ENCODE measurements at regions not wholly inside any gene's neighbourhood (a gene's known extent, or its start where the extent isn't known, plus 50 kb on each side); places are given as distances from the start of the nearest gene placed in this dataset.
"Not testable (repeated sequence)": the region's sequence is repeated elsewhere in the genome, so short reads cannot be mapped to it uniquely, and the experiment has no call there.

DNA sequence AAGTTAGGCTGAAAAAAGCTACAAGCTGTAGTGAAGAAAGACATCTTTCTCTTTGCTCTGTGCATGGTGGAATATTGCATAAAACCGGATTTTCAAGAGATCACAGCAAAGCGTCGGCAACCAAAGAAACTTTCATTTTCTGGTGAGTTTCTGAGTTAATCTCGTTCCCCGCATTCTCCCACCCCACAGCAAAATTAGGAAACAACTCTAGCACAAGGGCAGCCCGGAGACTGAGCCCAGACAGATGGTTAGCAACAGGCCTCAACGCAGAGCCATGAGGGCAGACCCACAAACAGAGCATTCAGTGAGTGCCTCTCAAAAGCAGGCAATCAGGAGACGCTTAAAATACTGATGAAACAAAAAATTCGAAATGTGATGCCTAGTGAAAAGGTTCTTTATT lies 396.1 kb upstream of the KLF6 start:
- DNase-seq, result no peak

DNA sequence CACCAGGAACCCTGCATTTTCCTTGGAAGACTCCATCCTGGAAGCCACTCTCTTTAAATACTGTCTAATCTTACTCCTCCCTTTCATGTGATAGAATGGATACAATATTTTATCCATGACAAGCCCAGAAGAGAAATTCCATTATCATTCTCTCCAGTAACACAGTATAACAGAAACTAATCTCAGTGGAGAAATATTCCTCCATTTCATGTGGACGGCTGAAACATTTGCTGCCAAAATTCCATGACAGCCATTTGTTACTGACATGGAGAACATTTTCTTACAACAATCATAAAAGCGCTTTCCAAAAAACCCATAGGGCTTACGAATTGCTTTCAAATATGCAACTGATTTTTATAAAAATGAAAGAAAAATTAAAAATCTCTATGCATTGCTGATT lies 392.8 kb upstream of the KLF6 start:
- no peak for DNase-seq

DNA sequence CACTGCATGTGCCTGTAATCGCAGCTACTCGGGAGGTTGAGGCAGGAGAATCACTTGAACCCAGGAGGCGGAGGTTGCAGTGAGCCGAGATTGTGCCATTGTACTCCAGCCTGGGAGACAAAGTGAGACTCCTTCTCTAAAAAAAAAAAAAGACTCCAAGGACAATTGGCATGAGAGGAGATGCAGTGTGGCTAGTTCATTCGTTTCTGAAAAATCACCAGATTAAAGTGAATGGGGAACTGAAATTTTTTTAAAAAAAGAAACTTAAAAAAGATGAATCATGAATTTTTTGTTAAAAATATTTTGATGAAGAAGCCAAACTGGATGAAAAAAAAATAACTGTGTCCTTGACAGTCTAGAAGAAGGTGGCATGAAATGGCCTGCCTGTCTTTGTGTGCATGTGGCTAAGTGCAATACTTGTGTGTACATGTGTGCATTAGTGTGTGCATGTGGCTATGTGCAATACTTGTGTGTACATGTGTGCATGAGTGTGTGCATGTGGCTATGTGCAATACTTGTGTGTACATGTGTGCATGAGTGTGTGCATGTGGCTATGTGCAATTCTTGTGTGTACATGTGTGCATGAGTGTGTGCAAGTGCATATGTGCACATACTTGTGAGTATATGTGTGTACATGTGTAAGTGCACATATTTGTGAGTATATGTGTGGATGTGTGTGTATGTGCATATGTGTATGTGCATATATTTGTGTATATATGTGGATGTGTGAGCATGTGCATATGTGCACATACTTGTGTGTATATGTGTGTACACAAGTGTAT lies 391.7 kb upstream of the KLF6 start:
- DNase-seq, result no peak

DNA sequence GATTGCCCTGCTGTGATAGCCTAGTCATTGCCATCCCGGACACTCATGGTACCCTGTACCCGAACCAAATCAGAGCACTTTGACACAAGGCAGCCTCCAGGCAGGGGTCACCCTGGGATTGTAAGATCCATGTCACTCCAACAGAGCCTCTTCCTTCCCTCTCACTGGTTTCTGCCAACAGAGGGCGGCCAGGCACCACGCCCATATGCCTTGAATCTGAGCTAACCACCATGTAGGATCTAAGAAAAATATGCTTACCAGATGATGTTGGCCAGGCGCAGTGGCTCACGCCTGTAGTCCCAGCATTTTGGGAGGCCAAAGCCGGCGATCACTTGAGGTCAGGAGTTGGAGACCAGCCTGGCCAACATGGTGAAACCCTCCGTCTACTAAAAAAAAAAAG lies 389.2 kb upstream of the KLF6 start:
- no peak for DNase-seq

DNA sequence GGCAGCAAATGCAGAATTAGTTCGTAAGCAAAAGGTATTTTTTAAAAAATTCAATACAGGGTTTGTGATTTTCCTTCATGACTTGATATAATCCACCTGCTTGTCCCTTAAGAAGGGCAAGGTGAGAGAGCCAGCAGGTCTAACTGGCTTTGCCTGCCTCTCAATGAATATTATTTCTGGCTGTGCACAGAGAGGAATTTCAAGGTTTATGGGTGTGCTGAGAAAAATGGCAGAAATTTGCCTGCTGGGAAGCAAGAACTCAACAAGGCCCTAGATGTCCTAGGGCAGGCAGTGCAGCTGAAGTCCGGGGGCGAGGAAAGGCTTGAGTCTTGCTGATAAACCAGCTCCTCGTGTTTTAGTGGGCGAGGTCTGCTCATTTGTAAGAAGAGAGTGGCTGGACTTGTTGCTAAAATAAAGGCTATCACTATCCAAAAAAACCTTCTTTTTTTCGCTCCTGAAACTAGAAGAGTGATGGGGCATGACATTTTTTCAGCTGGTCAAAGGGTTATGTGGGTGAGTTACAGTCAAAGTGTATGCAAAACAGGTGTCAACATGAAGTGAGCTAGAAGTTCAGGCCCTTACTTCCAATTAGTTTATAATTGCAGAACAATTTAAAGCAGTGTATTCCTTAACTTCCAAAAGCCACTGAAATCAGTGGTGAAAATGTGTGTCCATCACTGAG lies 385.8 kb upstream of the KLF6 start:
- no peak for DNase-seq

DNA sequence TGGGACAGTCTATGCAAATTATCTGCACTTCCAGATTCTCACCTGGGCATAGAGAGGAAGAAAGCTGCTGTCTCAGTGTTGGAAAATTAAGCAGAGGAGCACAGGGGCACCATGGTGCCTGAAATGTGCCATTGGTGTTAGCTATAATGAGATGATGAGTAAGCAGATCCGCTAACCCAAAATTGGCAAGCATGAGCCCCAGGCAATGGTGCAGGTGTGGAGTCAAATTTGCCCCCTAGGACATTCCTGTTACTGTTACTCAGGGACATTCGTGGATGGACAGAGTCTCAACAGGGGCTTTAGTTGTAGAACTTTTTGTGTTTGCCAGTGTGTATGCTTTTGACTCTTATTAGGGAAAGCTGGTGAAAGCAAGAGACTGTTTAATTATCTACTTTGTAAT lies 385.2 kb upstream of the KLF6 start:
- DNase-seq, result no peak

DNA sequence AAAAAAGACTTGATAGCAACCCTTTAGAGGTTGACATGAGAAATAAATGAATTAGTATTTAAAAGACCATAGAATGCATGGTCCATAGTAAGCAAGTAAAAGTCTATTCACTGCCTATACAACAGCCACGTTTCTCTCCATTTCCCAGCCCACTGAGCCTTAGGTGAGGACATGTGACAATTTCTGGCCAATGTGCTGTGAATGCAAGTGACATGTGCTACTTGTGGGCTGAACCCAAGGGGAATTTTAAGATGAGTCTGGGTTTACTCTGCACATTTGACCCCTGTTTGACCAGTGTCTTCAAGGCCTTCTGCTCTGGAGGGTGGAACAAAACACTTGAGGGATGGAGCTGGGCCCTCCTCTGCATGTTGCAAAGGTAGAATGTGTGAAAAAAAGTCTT lies 384.4 kb upstream of the KLF6 start:
- no peak for DNase-seq

DNA sequence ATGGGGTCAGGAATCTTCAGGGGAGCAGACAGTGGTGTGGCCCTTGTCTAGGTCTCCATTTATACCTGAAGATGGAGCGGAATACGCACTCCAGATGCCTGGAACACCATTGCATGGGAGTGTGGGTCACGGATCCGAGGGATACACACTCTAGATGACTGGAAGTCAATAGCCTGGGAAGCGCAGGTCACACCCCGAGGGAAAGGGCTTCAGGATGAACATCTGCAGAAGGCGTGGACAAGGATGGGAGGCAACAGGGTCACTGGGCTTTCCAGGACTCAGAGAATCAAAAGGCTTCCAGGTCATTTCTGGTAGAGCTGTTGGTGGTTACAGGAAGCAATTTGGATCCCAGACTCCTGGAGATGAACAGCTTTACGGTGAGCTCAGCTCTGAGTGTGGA lies 382.2 kb upstream of the KLF6 start:
- DNase-seq, result no peak

DNA sequence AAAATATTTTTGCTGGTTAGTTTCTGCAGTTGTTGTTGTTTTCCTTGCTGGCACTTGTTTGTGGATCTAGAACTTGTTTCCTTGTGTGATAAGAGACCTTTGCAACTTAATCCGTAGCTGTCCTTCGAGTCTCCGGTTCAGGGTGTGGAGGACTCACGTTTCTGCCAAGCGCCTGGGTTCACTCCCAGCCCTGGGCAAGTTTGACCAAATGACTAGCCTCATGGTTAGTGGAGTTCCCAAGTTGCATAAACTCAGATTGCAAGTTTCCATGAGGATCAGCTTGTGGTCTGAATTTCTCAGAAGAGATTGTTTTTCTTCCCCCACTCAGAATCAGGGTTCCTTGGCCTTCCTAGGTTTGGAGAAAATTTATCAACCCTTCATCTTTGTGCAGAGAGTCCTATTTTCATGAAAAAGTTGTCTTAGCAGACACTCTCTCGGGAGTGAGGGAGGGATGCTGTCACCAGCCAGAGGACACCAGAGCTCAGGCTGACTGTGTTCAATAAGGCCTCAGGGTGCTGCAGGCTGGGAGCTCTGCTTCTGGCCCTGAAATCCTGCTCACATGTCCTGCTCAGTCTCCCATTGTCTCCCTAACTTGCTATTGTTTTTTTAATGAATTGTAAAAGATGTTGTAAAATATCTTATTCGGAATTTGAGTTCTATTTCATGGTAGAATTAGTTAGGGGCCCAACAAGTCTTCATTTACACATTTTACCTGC lies 377.7 kb upstream of the KLF6 start:
- DNase-seq, result no peak

DNA sequence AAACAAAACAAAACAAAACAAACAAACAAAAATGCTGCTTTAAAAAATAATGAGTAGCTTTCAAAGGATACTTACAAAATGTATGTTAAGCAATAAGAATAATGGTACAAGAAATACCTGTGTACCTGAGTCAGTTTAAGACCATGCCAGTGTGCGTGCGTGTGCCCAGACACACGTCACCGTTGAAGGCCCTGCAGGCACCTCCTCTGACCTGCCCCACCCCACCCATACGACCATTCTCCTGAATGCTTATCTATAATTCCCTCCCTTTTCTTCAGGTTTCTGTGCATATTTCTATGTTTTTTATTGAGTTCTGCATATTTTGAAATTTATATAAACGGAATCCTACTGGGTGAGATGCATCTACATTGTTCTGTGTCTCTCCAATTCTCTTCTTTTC lies 374.2 kb upstream of the KLF6 start:
- no peak for DNase-seq

DNA sequence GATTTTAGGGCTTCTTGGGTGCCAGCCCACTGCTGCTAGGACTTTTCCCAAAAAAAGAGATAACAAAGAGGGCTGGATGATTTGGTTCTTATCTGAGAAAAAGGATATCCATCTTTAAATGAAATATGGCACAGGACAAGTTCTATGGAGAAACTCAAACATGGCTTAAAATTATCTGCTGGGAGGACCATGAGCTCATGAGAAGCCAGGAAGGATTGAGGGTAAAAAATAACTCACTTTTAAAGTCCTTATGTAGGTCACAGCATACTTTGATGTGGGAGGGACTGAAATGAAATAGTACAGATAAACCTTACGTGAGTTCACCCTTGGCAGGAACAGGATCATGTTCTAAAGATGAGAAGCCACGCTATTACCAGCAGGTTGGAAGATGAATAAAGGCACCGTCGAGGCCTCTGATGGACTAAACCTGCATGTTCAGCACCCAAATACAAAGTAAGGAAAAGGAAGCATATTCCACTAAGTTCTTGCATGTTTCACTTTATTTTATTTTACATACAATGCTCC lies 369.2 kb upstream of the KLF6 start:
- DNase-seq, result no peak

DNA sequence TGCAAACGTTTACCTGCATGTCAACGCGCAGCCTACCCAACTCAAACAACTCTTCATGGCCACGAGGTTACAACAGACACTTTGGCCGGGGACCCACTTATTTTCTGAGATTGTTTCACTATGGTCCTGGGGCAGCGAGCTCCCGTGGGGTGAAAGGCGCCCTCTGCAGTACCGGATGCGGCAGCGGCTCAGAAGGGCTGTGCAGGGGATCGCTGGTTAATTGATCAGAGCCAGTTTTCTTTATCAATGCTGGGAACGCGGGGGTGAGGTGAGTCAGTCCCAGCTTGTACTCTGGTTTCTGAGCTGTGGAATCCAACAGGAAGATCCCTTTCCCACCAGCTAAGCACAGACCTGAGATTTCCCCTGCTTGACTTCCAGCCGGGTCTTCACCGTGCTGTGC lies 366.5 kb upstream of the KLF6 start:
- DNase-seq, result no peak

DNA sequence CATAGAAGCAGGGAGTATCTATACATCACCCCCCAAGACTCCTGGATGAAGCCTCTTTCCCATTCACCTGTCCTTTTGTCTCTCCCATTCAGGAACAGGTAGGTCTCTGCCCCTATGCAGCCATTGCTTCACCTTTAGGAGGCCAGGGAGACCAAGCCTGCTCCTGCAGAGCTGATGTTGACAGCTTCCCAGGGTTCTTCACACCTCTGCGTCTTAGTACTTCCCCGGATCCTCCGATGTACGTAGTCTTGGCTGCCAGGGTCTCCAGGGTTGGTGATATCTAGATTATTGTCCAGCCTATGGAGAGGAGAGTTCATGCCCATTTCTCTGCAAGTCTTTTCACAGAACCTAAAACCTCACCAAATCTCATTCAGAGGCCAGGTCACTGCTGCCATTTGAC lies 365.7 kb upstream of the KLF6 start:
- no peak for DNase-seq

DNA sequence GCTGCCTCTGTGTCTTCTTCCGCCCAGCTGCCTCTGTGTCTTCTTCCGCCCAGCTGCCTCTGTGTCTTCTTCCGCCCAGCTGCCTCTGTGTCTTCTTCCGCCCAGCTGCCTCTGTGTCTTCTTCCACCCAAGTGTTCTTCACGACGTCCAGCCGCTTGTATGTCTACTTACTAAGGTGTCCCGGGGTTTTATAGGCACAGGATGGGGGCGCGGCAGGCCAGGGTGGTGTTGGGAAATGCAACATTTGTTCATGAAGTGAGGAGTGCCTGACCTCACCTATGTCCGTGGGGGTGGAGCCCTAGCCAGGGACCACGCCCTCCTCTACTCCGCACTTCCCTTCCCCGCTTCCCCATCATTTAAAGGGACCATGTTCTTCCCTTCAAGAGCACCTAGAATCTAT lies 364.5 kb upstream of the KLF6 start:
- not testable (repeated sequence) for DNase-seq

DNA sequence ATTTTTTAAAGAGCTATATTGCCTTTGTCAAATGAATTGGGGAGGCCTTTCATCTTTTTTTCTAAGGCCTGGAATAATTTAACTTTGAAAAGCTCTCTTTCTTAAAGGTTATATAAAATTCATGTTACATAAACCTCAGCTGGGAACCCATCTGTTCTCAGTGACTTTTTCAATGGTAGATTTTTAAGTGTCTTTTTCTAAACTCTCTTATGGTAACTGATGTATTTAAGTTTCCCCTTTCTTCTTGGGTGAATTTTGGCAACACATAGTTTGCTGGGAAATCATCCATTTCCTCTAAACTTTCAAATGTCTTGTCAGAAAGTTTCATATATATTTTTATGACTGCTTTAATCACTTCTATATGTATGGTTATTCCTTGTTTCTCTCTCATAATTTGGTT lies 362.2 kb upstream of the KLF6 start:
- no peak for DNase-seq

DNA sequence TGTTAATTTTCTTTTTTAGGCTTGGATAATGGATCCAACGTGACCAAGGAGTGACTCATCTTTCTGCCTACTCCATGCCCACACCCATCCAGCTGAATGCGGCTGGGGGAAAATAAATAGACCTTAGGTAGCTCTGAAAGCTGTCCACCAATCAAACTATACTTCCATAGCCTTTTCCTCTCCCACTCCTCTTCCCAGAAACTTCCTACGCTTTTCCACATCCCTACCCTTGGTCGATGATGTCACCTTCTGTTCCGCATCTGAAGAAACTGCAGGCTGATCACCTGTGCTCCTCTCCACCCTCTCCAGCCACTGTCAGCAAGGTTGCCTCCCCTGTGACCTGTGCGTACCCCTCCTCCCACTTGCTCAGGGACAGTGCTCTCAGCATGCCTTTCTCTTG lies 359.8 kb upstream of the KLF6 start:
- DNase-seq, result no peak

DNA sequence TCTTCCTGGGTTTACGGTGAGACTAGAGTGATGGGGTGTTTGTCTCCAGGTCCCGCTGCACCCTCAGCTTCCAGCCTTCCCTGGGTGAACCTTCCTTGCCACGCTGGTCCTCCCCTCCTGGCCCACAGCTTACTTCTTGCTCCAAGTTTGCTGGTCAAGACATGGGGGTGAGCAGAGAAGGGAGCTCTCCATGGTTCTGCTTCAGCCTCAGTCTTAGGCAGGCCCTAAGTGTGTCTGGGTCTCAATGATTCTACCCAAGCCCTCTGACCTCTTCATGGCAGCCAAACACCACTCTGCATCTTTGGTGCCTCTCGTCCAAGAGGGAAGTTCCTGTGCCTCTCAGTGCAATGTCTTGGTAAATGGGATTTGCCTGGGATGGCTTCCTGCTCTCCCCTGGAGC lies 356.5 kb upstream of the KLF6 start:
- DNase-seq, result no peak

DNA sequence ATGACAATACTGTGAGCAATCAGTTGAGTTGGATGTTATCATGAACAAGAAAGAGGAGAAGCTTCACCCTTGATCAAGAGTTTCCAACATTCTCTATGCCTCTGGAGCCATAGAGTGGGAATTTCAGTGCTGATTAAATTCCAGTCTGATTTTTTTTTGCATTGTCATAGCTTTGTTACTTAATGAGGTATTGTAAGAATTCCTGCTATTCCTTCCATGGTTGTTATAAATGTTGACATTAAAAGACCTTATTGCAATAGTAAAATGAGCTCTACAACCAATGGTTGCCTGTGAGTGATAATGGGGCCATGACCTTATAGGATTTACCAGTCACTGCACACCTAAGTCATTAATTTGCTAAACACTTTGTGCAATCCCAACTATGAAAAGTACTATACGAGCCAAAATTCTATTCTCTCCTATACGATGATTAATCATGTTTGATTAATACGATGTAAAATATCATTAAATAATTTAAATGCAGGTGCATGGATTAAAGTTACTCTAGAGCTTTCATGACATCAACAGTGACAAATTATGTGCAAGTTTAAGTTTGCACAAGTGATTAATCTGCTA lies 353.2 kb upstream of the KLF6 start:
- DNase-seq, result no peak

DNA sequence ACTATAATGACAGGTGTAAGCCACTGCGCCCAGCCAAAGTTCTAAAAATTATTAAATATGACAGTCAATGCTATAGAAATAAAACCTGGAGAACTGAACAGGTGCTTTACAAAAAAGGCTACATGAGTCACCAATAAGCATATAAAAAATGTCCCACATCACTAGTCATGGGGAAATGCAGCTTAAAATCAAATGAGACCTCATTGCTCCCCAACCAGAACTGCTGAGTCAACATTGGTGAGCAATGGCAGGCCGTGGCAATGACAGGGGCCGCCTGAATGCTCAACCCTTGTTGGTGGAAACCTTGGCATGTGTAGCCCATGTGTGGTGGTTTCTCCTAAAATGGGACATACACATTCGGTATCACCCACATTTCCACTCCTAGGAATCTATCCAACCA lies 352.3 kb upstream of the KLF6 start:
- DNase-seq, result no peak

DNA sequence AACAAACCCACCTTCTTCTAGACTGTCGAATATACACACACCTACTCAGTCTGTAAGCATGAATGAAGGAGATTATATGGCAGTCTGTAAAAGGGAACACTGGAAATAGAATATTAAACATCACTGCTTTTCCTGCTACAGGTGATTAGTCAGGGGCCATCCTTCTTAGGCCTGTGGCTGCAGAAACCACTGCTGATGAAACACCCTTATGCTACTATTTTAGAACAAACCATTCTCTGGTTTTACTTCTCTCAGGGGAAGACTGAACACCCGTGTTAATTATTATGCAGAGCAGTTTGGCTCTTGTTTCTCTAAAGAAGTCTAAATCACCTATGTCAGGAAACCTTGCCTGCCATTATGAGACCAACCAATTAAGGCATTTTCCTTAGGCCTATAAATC lies 351.1 kb upstream of the KLF6 start:
- DNase-seq, result no peak

DNA sequence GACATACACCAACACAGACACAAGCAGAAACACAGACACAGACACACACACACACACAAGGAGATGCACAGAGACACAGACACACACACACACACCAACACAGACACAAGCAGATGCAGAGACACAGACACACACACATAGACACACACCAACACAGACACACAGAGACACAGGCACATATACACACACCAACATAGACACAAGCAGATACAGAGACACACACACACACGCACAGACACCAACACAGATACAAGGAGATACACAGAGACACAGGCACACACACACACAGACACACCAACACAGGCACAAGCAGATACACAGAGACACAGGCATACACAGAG lies 347.2 kb upstream of the KLF6 start:
- no peak for DNase-seq

DNA sequence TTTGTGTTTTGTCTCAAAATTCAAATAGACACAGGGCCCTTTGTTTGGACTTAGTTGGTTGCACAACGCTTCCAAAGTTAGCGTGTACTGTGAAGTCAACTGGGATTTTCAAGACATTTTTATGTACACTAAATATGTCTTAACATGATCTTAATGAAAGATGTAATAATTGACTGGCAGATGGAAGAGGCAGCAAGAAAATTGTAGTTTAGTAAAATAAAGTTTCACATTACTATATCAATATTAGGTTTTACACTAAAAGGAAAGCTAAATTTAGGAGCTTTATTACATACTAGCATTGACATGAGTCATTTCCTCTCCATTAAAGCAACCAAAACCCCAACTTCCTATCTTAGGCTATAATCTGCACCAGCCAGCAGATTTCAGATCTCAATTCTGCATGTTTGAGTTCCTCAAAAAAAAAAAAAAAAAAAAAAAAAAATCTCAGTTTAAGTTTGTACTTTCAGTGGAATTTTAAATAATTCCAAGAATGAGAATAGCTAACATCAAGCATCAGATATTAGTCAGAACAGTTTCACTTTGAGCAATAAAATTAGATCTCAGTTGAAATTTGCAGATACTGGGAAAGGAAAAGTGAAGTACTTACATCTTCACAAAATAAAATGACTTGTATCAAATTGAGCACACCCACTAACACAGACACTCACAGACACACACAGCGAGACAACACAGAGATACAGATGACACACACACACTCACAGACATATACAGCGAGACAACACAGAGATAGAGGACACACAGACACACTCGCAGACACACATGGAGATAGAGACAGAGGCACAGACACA lies 346.6 kb upstream of the KLF6 start:
- no peak for DNase-seq

DNA sequence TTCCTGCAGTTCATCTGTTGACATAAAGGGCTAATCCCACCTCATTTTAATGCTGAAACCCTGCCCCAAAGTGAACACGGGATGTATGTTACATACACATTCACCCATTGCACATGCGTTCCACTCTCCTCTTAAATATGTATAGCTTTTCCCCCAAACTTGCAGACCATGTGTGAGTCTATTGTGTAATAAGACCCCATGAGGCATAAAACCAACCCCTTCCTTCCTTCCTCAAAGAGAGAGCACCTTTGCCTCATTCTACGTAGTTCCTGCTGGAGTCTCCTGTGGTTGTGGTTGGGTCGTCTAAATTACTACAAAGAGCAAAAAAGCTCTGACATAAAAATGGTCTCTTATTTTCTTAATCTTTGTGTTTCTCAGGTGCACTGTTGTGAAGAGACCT lies 345.7 kb upstream of the KLF6 start:
- no peak for DNase-seq

Data from activated CD4-positive, alpha-beta T cell treated with anti-CD3 and anti-CD28 coated beads for 1 hour (primary cell).